OCI-LY7 (cell line): ENCODE measurements at regions not wholly inside any gene's neighbourhood (a gene's known extent, or its start where the extent isn't known, plus 50 kb on each side); places are given as distances from the start of the nearest gene placed in this dataset.

ENCODE experiments used
- EZH2phosphoT487 ChIP-seq: fragments of 200-600 bp; sonication (generic); IDR thresholded peaks from 2 replicates; pipeline ENCODE4 v1.6.1; 2018; ENCODE audit warnings: low read depth, borderline replicate concordance, mild to moderate bottlenecking, mixed run types, antibody characterized with exemption, low read length, moderate library complexity, mixed read lengths
- TF ChIP-seq, protein P1 (sequence below): fragments of 200-600 bp; sonication (generic); conservative IDR thresholded peaks from 2 replicates; pipeline ENCODE4 v1.5.1; 2014; ENCODE audit warnings: mild to moderate bottlenecking, antibody characterized with exemption, low read length, moderate library complexity, mixed read lengths

DNA sequence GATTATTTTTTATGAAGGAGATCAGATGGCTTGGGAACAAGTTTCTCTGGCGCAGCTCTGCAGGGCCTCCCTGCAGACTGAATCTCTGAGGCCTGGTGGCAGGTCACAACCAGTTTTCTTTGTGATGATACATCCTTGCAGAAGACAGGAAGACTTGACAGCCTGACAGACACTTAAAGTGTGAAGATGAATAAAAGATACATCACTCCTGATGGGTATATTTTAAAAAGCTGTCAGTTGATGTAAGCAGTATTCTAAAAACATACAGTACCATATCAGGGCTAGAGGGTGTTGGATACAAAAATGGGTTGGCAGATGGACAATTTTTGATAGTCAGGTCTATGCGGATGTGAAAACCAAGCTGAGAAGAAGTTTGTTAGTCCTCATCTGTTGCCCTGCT lies 239.5 kb downstream of the LHFPL1 start:
- TF ChIP-seq, protein P1, sequence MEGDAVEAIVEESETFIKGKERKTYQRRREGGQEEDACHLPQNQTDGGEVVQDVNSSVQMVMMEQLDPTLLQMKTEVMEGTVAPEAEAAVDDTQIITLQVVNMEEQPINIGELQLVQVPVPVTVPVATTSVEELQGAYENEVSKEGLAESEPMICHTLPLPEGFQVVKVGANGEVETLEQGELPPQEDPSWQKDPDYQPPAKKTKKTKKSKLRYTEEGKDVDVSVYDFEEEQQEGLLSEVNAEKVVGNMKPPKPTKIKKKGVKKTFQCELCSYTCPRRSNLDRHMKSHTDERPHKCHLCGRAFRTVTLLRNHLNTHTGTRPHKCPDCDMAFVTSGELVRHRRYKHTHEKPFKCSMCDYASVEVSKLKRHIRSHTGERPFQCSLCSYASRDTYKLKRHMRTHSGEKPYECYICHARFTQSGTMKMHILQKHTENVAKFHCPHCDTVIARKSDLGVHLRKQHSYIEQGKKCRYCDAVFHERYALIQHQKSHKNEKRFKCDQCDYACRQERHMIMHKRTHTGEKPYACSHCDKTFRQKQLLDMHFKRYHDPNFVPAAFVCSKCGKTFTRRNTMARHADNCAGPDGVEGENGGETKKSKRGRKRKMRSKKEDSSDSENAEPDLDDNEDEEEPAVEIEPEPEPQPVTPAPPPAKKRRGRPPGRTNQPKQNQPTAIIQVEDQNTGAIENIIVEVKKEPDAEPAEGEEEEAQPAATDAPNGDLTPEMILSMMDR = no peak
- TF ChIP-seq EZH2phosphoT487 = no peak
